ENCODE measurements at regions not wholly inside any gene's neighbourhood (a gene's known extent, or its start where the extent isn't known, plus 50 kb on each side); places are given as distances from the start of the nearest gene placed in this dataset.

DNA sequence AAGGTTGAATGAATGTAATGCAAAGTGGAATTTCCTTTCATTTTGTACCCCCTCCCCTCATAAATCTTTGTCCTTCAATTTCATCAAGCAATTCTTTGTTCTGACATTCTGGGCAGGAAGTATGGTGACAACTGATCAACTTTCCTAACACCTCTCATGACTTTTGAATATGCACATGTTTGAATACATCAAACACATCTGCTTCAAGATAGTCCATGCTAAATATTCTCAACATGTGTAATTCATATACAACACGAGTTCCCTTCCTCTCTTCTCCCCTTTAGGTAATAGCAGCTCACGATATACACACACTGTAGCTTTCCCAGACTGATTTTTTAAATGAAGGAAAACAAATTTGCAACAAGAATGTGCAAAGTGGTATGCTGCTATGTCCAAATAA lies 103.6 kb upstream of the EFNA5 start:
- TF ChIP-seq POLR2AphosphoS5 (IDR thresholded peaks at IDR 0.05), result no peak
- TF ChIP-seq, protein P1, sequence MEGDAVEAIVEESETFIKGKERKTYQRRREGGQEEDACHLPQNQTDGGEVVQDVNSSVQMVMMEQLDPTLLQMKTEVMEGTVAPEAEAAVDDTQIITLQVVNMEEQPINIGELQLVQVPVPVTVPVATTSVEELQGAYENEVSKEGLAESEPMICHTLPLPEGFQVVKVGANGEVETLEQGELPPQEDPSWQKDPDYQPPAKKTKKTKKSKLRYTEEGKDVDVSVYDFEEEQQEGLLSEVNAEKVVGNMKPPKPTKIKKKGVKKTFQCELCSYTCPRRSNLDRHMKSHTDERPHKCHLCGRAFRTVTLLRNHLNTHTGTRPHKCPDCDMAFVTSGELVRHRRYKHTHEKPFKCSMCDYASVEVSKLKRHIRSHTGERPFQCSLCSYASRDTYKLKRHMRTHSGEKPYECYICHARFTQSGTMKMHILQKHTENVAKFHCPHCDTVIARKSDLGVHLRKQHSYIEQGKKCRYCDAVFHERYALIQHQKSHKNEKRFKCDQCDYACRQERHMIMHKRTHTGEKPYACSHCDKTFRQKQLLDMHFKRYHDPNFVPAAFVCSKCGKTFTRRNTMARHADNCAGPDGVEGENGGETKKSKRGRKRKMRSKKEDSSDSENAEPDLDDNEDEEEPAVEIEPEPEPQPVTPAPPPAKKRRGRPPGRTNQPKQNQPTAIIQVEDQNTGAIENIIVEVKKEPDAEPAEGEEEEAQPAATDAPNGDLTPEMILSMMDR (IDR thresholded peaks at IDR 0.05), result no peak
- no peak for TF ChIP-seq POLR2A (IDR thresholded peaks at IDR 0.05)
